Adrenal gland (tissue), 9 donors: ENCODE measurements at regions not wholly inside any gene's neighbourhood (a gene's known extent, or its start where the extent isn't known, plus 50 kb on each side); places are given as distances from the start of the nearest gene placed in this dataset.

Experiments used
- DNase-seq, 7 donors: peaks; one replicate each; pipeline ENCODE4 v3.0.0-alpha.2; 2019 to 2020
- H3K27ac ChIP-seq, 5 donors: fragments of 200-600 bp; sonication (generic) in 4 of 5; 1 replicate in 3 of 5; 2 replicates in 2 of 5; pipeline versions ENCODE4 v1.5.1 to v1.8.0; 2016 to 2020; ENCODE audit warnings: mild to moderate bottlenecking in 1 of 5
- H3K27me3 ChIP-seq: fragments of 200-600 bp; 2 replicates; pipeline ENCODE4 v1.8.0; 2021
- H3K36me3 ChIP-seq, 2 donors: fragments of 200-600 bp; replicated peaks in 1 of 2; 1 replicate in 1 of 2; 2 replicates in 1 of 2; pipeline versions ENCODE4 v1.5.1 to v1.8.0; 2018 to 2022
- H3K4me1 ChIP-seq, 2 donors: fragments of 200-600 bp; replicated peaks in 1 of 2; 1 replicate in 1 of 2; 2 replicates in 1 of 2; pipeline versions ENCODE4 v1.5.1 to v1.8.0; 2018 to 2021
- H3K4me3 ChIP-seq, 4 donors: fragments of 200-600 bp; sonication (generic) in 3 of 4; one replicate each; pipeline ENCODE4 v1.5.1; 2016 to 2018
- H3K9me3 ChIP-seq, 3 donors: fragments of 200-600 bp; sonication (generic) in 1 of 3; replicated peaks in 1 of 3; 1 replicate in 2 of 3; 2 replicates in 1 of 3; pipeline versions ENCODE4 v1.5.1 to v1.8.0; 2016 to 2021
- POLR2A ChIP-seq, 2 donors: fragments of 450-650 bp; IDR thresholded peaks; one replicate each; pipeline ENCODE4 v1.6.1; 2017; ENCODE audit warnings: antibody characterized with exemption in 2 of 2, mild to moderate bottlenecking in 2 of 2, moderate library complexity in 1 of 2
- whole genome bisulfite sequencing, 4 donors: extraction: QIAGEN DNeasy Blood & Tissue Kit in 2 of 4; methylation state at CpG; one replicate each; pipeline versions ENCODE4 v1.1.5 to v1.1.7; 2013 to 2017; 5-methylcytosine and 5-hydroxymethylcytosine counted together
- intact Hi-C, 2 donors: fragments of 100-400 bp; cut with DNase I; formaldehyde crosslinking; loops; one replicate each; pipeline versions ENCODE4 v1.14.1 to v1.15.0; 2022 to 2023
- TF ChIP-seq, protein P1 (sequence below), 6 experiments: fragments of 450-650 bp in 4 of 6; fragments of 200-600 bp in 2 of 6; sonication (generic) in 1 of 6; IDR thresholded peaks; 1 replicate in 5 of 6; 2 replicates in 1 of 6; pipeline versions ENCODE4 v1.5.1 to v1.8.0; 2016 to 2021; ENCODE audit warnings: antibody characterized with exemption in 6 of 6, mild to moderate bottlenecking in 2 of 6, moderate library complexity in 1 of 6
- donor health status: healthy with polysubstance abuse.
- donor health status: Bipolar disorder and iron deficiency.
- donor health status: DM: yes; HTN: yes; CAD: no.
- donor health status: DM: no; HTN: no; CAD: no.
- donor health status: DM: no; HTN: no; CAD: no.

DNA sequence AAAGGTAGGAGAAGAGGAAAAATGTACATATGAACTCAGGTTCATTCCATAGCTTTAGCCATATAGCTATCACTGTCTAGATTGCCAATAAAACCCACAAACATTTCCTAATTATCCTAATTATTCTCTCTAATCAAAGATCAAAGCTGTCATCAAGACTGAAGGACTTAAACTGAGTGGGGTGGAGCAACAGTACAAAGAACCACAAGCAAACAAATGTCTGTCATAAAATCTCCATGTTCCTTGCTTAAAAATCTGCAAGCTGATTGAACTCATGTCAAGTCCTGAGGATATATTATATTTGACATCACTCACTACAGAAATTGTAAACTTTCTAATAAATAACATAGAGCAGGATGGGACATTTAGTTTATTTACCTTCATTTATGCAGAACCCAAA, 315.9 kb downstream of the SNX13 start:
- Histone ChIP-seq H3K36me3 (no peaks in the 10 kb centered on the region), H3K27ac (no peak overlapping the region), H3K4me1 (peaks cover 0 to 10% of the 10 kb centered on the region in 2 donors), H3K9me3 (no peaks in the 10 kb centered on the region), H3K27me3 (no peaks in the 10 kb centered on the region), H3K4me3 (no peak overlapping the region)
- TF ChIP-seq, protein P1, sequence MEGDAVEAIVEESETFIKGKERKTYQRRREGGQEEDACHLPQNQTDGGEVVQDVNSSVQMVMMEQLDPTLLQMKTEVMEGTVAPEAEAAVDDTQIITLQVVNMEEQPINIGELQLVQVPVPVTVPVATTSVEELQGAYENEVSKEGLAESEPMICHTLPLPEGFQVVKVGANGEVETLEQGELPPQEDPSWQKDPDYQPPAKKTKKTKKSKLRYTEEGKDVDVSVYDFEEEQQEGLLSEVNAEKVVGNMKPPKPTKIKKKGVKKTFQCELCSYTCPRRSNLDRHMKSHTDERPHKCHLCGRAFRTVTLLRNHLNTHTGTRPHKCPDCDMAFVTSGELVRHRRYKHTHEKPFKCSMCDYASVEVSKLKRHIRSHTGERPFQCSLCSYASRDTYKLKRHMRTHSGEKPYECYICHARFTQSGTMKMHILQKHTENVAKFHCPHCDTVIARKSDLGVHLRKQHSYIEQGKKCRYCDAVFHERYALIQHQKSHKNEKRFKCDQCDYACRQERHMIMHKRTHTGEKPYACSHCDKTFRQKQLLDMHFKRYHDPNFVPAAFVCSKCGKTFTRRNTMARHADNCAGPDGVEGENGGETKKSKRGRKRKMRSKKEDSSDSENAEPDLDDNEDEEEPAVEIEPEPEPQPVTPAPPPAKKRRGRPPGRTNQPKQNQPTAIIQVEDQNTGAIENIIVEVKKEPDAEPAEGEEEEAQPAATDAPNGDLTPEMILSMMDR (IDR thresholded peaks at IDR 0.05) = no peak
- TF ChIP-seq POLR2A (IDR thresholded peaks at IDR 0.05) = no peak
- no peak for DNase-seq
- intact Hi-C loops = no loop called here

- Histone ChIP-seq H3K27ac (no peak overlapping the region), H3K36me3 (no peaks in the 10 kb centered on the region), H3K9me3 (no peaks in the 10 kb centered on the region), H3K4me1 (peaks cover 0 to 10% of the 10 kb centered on the region in 2 donors), H3K4me3 (no peak overlapping the region), H3K27me3 (no peaks in the 10 kb centered on the region)
- 89 to 96% (median 92%) methylated on average over 3 of the region's 3 CpGs for WGBS, 4 donors
- TF ChIP-seq, protein P1 (IDR thresholded peaks at IDR 0.05) = no peak
- no peak for TF ChIP-seq POLR2A (IDR thresholded peaks at IDR 0.05)
- intact Hi-C loops = no loop called here
- no peak for DNase-seq
These were observed 315.3 kb downstream of the SNX13 start for GRCh38 chr7:17625043-17625442.

DNA sequence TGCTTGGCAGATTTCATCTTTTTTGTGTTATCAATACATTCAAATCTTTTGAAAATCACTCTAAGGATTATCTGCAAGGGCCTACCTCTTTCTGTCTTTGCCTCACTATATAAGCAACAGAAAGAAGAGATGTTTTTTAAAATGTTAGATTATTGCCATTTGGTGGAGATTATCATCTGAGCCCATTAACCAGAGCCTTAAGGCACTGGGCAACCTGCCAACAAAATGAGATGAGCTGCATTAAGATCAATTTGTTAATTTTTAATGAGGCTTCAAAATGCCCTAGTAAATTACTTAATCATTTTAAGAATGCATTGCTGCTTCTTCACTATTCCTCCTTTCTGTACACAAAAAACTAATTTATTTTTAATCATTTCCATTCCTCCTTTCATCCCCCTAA, 314.1 kb downstream of the SNX13 start:
- Histone ChIP-seq H3K36me3 (no peaks in the 10 kb centered on the region), H3K27me3 (no peaks in the 10 kb centered on the region), H3K4me3 (no peak overlapping the region), H3K9me3 (no peaks in the 10 kb centered on the region), H3K4me1 (peaks cover 0 to 10% of the 10 kb centered on the region in 2 donors), H3K27ac (no peak overlapping the region)
- intact Hi-C loops = no loop called here
- no peak for DNase-seq
- no peak for TF ChIP-seq POLR2A (IDR thresholded peaks at IDR 0.05)
- TF ChIP-seq, protein P1 (IDR thresholded peaks at IDR 0.05) = no peak

DNA sequence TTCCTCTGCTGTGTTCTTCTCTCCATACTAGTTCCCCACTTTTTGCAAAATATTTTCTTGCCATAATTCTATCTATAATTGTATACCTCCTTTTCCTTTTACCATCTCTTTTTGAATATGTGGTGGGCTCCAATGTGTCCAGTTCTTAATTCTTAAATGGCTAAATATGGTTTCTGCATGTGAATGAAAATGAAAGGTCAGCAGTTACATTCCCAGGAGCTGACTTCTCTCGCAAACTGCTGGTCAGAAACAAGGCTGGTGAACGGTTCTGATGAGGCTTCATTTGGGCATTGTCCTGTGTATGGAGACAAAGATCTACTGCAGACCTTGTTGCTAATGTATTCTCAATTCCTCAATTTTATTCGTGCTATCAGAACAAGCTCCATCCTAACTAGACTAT, 309.2 kb downstream of the SNX13 start:
- no peaks in the 10 kb centered on the region for H3K27me3 ChIP-seq
- no peak for DNase-seq
- no peak overlapping the region for H3K4me3 ChIP-seq
- peaks cover 0 to 3% of the 10 kb centered on the region in 2 donors for H3K4me1 ChIP-seq
- intact Hi-C loops = no loop called here
- 89 to 92% (median 91%) methylated on average over 3 of the region's 3 CpGs for WGBS, 4 donors
- no peaks in the 10 kb centered on the region for H3K9me3 ChIP-seq
- no peaks in the 10 kb centered on the region for H3K36me3 ChIP-seq
- no peak overlapping the region for H3K27ac ChIP-seq
- no peak for TF ChIP-seq POLR2A (IDR thresholded peaks at IDR 0.05)
- TF ChIP-seq, protein P1 (IDR thresholded peaks at IDR 0.05) = no peak
